HCEC 1CT (cell line): ENCODE measurements at regions not wholly inside any gene's neighbourhood (a gene's known extent, or its start where the extent isn't known, plus 50 kb on each side); places are given as distances from the start of the nearest gene placed in this dataset.
"Not testable (repeated sequence)": the region's sequence is repeated elsewhere in the genome, so short reads cannot be mapped to it uniquely, and the experiment has no call there.

Source experiments
- DNase-seq: peaks from one replicate; pipeline ENCODE4 v3.0.0-alpha.2; 2017

DNA sequence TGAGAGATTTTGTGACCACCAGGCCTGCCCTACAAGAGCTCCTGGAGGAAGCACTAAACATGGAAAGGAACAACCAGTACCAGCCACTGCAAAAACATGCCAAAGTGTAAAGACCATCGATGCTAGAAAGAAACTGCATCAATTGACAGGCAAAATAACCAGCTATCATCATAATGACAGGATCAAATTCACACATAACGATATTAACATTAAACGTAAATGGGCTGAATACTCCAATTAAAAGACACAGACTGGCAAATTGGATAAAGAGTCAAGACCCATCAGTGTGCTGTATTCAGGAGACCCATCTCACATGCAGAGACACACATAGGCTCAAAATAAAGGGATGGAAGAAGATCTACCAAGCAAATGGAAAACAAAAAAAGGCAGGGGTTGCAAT, 182.4 kb downstream of the PRELID2 start:
- DNase-seq: not testable (repeated sequence)

GRCh38 chr5:145647137-145647536, 188.0 kb downstream of the PRELID2 start:
- DNase-seq: peak; percentile 13

DNA sequence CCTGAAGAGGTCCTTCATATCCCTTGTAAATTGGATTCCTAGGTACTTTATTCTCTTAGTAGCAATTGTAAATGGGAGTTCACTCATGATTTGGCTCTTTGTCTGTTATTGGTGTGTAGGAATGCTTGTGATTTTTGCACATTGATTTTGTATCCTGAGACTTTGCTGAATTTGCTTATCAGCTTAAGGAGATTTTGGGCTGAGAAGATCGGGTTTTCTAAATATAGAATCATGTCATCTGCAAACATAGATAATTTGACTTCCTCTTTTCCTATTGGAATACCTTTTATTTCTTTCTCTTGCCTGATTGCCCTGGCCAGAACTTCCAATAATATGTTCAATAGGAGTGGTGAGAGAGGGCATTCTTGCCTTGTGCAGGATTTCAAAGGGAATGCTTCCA, 191.9 kb downstream of the PRELID2 start:
- not testable (repeated sequence) for DNase-seq

DNA sequence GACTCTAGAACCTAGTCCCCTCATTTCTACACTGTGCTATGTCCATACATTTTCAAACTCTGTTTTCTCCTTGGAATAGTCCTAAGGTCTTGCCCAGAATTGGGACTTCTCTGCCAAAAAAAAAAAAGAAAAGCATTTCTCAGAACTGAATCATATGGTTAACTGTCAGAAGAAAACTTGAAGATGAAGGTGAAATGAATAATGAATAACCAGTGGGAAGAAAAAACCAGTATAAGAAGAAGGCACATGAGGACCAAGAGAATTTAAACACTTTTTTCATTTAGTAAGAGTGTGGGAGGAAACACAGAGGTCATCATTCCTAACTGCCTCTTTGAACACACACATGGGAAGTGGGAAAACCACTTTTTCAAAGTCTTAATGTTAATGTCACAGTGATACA, 197.7 kb downstream of the PRELID2 start:
- DNase-seq: peak; percentile 16

DNA sequence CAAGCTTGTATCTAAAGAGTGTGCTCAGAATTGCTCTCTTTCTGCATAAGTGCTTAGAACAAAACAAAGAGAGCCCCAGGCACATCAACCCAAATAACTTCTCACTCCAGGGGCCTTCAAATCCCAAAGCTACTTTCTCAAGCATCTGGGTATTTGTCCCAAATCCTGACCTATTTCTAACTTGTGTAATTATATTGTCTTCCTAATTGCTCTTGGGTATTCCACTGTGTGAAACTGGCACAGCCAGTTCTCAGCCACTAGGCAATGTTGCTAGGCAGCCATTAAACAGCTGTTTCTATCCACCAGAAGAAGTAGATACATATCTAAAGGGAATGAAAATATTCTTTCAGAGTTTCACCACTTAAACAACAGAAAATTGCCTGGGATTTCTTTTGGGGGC, 198.8 kb downstream of the PRELID2 start:
- DNase-seq: no peak

- no peak for DNase-seq
Observed at GRCh38 chr5:145633474-145633873, 201.7 kb downstream of the PRELID2 start.

DNA sequence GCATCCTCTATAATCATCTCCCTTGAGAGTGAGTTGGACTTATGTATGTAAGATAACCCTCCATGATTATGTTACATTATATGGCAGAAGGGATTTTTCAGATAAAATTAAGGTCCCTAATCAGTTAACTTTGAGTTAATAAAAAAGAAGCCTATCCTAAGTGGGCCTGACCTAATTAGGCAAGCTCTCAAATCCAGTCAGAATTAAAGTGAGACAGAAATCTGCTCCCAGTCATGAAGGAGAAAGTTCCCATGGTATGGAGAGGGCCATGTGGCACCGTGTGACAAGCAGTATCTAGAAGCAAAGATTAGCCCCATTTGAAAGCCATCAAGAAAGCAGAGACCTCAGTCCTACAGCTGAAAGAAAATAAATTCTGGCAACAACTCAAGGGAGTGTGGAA, 202.4 kb downstream of the PRELID2 start:
- no peak for DNase-seq

DNA sequence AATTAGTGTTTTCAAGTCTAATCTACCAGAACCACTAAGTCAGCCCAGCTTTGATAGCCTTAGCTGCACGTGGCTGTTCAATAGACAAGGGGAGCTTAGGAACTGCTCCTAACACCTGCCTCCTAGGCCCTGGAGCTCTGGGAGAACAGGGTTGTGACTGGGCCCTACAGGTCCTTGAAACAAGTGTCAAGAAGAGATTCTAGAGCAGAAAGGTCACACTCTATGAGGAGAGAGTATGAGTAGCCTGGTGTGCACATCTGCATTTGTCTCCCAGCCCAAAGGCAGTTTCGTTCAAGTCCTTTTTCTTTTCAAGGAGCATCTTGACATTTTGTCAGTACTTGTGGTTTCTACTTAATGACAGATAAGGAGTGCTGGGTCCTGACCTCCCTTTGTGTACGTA, 206.1 kb downstream of the PRELID2 start:
- no peak for DNase-seq

DNA sequence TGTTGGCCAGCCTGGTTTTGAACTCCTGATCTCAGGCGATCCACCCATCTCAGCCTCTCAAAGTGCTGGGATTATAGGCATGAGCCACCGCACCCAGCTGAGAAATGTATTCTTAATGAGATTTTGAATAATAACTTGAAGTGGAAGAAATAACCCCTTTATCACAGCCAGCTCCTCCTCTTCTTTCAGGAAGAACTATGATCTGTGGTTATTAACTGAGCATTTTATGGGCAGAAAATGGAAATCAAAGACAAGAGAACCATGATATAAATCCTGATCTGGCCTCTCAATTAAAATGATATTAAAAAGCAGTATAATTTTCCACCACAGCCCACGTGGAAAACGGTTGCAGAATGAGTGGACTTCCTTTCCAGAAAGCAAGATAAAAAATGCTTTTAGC, 206.6 kb downstream of the PRELID2 start:
- DNase-seq: no peak

DNA sequence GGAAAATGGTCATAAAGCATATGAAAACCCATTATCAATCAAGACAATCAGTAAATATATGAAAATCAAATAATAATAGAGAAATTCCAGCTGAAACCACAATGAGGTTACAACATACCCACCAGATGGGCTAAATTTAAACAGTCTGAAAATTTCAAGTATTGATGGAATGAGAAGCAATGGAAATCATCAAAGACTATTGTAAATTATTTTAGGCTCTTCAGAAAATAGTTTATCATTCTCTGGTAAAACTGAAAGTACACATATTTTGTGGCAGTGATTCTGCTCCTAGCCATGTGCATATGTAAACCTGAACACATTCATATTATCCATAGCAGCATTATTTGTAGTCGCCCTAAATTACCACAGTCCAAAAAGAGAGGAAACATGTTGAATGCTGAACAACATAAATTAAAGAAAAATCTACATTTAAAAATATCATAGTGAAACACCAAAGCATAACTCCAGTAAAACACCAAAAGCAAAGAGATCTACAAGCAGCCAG, 215.3 kb downstream of the PRELID2 start:
- peak; percentile 1 for DNase-seq

DNA sequence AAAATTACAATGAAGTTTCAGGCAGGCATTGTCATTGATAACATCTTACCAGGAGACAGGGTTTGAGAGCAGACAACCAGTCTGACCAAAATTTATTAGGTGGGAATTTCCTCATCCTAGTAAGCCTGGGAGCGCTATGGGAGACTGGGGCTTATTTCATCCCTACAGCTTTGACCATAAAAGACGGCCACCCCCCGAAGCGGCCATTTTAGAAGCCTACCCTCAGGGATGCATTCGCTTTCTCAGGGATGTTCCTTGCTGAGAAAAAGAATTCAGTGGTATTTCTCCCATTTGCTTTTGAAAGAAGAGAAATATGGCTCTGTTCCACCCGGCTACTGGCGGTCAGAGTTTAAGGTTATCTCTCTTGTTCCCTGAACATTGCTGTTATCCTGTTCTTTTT, 218.4 kb downstream of the PRELID2 start:
- not testable (repeated sequence) for DNase-seq

GRCh38 chr5:145598983-145599382, 236.2 kb downstream of the PRELID2 start:
- DNase-seq: no peak

DNA sequence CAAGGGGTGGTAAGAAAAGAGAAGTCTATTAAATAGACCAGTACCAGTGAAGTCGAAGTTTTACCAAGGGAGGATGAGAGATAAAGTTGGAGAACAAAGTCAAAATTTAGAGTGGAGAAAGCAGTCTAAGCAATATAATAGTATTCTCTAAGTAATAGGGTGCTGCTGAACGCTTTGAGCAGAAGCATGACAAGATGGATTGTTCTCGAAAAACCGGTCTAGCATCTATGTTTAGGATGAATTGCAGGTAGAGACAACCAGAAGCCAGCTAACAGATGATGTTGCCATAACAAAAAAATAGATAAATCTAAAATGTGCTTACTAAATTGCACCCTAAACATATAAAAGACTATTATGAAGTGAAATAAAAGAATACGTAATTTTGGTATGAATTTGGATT, 237.0 kb downstream of the PRELID2 start:
- no peak for DNase-seq

DNA sequence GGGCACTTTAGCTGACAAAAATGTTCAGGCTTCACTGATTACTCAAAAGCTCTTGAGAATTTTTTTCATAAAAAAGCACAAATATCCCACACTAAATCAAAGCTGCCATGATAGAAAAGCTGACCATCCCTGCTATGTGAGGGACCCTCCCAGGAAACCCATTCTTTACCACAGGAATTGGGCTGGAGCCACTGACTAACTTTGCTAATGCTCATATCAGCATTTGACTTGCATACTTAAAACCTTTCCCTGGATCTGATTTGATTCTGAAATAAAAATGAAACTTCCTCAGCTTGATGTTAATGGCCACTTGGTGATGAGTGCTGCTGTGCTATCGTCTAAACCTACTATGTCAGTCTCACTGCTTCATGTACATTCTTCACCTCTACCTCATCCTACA, 243.6 kb downstream of the PRELID2 start:
- peak; percentile 1 for DNase-seq

DNA sequence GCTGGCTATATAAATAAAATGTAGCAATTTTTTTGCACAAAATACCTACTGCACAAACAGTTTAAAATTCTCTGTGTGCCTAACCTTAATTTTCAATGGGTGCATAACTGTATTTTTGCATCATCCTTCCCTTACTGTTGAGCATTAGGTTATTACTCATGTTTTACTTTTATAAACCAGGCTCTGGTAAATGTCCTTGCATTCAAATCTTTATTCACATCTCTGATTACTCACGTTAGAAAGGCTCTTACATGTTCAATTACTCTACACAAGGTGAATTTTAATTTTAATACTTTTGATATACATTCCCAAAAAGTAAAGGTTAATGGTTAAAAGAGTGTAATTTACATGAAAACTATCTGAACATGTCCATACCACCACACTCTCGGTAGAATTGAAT, 246.1 kb downstream of the PRELID2 start:
- DNase-seq: no peak

DNA sequence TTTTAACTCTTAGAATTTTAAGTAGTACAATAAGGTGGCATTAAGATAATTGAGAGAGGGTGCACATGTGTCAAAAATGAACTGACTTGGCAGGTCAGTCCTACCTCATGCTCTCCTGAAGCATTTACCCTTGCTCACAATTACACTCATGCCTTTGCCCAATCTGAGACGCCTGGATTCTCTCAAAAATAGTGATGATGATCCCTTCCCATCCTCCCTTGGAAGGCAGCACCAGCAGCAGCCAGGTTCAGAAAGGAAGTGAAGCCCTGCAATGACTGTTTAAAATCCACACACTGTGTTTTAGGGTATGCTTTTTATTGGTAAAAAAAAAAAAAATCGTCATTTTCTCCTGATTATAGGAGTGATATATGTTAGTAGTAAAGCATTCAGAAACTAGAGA, 246.6 kb downstream of the PRELID2 start:
- no peak for DNase-seq

DNA sequence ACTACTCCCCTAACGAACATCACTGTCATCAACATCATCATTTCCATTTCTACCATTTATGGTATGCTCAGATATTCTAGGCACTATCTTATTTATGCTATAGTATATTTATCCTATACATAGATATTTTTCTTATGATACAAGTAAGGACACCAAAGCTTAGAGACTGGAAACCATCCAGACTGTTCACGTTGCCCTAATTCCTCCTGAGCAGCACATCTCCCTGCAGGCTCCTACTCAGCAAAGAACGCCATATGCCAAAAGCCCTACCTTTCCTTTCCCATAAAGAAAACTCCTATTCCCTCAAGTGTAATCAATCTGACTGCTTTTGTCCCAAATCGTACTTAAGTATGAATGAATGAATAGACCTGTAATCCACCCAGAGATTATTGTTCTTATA, 247.0 kb downstream of the PRELID2 start:
- no peak for DNase-seq

DNA sequence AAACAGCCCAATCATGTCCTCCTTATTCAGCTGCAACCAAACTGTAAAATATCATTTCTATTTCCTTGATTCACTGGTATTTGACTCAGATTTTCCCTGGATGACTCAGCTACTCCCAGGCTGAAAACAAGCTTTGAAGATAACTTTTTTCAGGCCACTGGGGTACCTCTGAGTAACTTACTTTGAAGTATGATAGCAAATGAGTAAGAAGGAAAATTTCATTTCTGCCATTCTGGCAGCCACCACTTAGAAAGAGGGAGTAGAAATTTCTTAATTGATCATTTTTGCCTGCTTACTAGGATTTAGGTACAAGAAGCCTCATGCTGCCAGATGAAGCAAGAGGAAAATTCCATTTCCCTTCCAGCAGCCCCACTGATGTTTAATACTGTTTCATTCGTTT, 247.4 kb downstream of the PRELID2 start:
- DNase-seq: peak; percentile 92

GRCh38 chr5:145587308-145587672, 247.9 kb downstream of the PRELID2 start:
- DNase-seq: no peak

GRCh38 chr5:145586661-145587307, 248.4 kb downstream of the PRELID2 start:
- no peak for DNase-seq

GRCh38 chr5:145585443-145586148, 249.5 kb downstream of the PRELID2 start:
- DNase-seq: no peak

GRCh38 chr5:145579301-145579700, 255.8 kb downstream of the PRELID2 start:
- DNase-seq: no peak

DNA sequence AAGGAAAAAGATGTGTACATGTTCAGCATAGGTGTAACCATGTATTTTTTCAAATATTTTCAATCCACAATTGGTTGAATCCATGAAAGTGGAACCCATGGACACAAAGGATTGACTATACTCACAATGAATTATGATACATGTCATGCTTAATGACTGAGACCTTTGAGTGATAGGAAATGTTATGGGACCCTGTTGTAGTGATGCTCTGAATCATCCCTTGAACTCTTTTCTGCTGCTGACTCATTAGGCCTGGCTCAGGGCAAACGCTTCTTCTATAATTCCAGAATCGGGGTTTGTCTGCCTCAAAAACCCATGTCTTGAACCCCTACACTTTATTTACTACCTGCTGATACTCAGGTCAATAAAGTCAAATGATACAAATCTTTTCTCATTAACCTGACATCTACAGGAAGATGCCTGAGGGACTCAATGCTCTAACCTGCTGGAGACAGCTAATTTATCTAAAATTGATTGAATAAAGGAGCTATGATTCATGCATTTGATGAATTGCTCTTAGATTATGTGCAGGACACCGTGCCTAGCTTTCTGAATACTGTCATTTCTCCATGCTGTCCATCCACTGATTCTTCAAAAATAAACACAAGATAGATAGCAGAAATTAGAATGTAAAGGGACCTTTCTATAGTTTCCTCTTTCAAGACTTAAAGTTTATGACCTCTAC, 260.1 kb downstream of the PRELID2 start:
- peak; percentile 20 for DNase-seq

GRCh38 chr5:145568581-145568980, 266.6 kb downstream of the PRELID2 start:
- DNase-seq: peak; percentile 31
